ENCODE measurements at regions not wholly inside any gene's neighbourhood (a gene's known extent, or its start where the extent isn't known, plus 50 kb on each side); places are given as distances from the start of the nearest gene placed in this dataset.

DNA sequence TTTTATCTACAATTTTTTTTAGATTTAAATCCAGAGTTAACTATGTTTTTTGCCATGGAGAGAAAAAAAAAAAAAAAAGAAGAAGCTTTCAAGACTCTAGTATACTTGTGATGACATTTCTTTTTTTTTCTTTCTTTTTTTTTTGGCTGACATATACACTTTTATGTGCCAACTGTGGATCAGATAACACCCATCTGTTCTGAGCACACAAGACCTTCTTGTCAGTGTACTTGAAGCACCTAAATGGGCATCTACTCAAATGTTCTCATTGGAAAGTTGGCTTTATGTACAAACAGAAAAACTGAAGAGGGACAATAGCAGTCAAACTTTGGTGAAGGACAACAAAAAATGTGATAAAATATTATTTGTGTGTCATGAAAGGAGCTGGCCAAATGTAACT is 904.5 kb downstream of the GRIK2 start:
- FAIRE-seq (no peak), DNase-seq (ENCODE audit: insufficient read length, low spot score) (no peak)

More for the DNA sequence above, 904.5 kb downstream of the GRIK2 start:
- no peak for TF ChIP-seq CTCF (IDR thresholded peaks at IDR 0.05; ENCODE audit: insufficient read depth, missing control alignments)
